Transverse colon (tissue), 4 donors: ENCODE measurements at regions not wholly inside any gene's neighbourhood (a gene's known extent, or its start where the extent isn't known, plus 50 kb on each side); places are given as distances from the start of the nearest gene placed in this dataset.

Experiments
- DNase-seq: peaks from one replicate; pipeline ENCODE4 v3.0.0-alpha.2; 2019
- H3K27ac ChIP-seq, 4 donors: fragments of 200-600 bp; sonication (generic); 2 replicates each; pipeline ENCODE4 v1.5.1; 2016 to 2018; ENCODE audit warnings: inconsistent platforms in 4 of 4
- H3K27me3 ChIP-seq: fragments of 200-600 bp; sonication (generic); 2 replicates; pipeline ENCODE4 v1.5.1; 2017; ENCODE audit warnings: inconsistent platforms
- H3K36me3 ChIP-seq, 4 donors: fragments of 200-600 bp; sonication (generic); 2 replicates each; pipeline ENCODE4 v1.5.1; 2017 to 2019; ENCODE audit warnings: inconsistent platforms in 4 of 4
- H3K4me1 ChIP-seq, 4 donors: fragments of 200-600 bp; sonication (generic); 2 replicates each; pipeline ENCODE4 v1.5.1; 2017 to 2020; ENCODE audit warnings: inconsistent platforms in 4 of 4
- H3K4me3 ChIP-seq, 4 donors: fragments of 200-600 bp; sonication (generic); 1 replicate in 1 of 4; 2 replicates in 3 of 4; pipeline versions ENCODE4 v1.5.1 to v1.6.1; 2017 to 2019; ENCODE audit warnings: inconsistent platforms in 4 of 4
- H3K9me3 ChIP-seq, 2 donors: fragments of 200-600 bp; sonication (generic); 2 replicates each; pipeline ENCODE4 v1.5.1; 2017 to 2019; ENCODE audit warnings: inconsistent platforms in 2 of 2
- EP300 ChIP-seq: sonication (generic); formaldehyde crosslinking; IDR thresholded peaks from one replicate; pipeline ENCODE4 v1.6.1; 2017; ENCODE audit warnings: antibody characterized with exemption, low read depth
- POLR2A ChIP-seq: fragments of 450-650 bp; IDR thresholded peaks from one replicate; pipeline ENCODE4 v1.6.1; 2016; ENCODE audit warnings: antibody characterized with exemption, mild to moderate bottlenecking, moderate library complexity
- POLR2AphosphoS5 ChIP-seq, 3 donors: sonication (generic); formaldehyde crosslinking; IDR thresholded peaks; one replicate each; pipeline ENCODE4 v1.6.1; 2016; ENCODE audit warnings: antibody characterized with exemption in 3 of 3
- WGBS, 2 donors: methylation state at CpG; one replicate each; pipeline ENCODE4 v1.1.5; 2018; ENCODE audit warnings: low coverage in 1 of 2; 5-methylcytosine and 5-hydroxymethylcytosine counted together
- in situ Hi-C, 4 donors: fragments of 200-750 bp; cut with MboI; loops; one replicate each; pipeline versions ENCODE4 v1.15.0 to v1.15.1; 2017; ENCODE audit warnings: low sequenced_read_pairs in 3 of 4, low pct_ligation_motif_present in 1 of 4, low pct_unique_long_range_greater_than_20kb in 1 of 4
- intact Hi-C: fragments of 100-400 bp; cut with DNase I; formaldehyde crosslinking; loops from one replicate; pipeline ENCODE4 v1.15.1; 2023; ENCODE audit warnings: low total_unique reads
- TF ChIP-seq, protein P1 (sequence below), 5 experiments: fragments of 200-600 bp in 3 of 5; fragments of 450-650 bp in 2 of 5; sonication (generic) in 3 of 5; IDR thresholded peaks; 1 replicate in 2 of 5; 2 replicates in 3 of 5; pipeline ENCODE4 v1.5.1; 2016 to 2017; ENCODE audit warnings: antibody characterized with exemption in 5 of 5, inconsistent platforms in 3 of 5, mild to moderate bottlenecking in 2 of 5, moderate library complexity in 1 of 5

DNA sequence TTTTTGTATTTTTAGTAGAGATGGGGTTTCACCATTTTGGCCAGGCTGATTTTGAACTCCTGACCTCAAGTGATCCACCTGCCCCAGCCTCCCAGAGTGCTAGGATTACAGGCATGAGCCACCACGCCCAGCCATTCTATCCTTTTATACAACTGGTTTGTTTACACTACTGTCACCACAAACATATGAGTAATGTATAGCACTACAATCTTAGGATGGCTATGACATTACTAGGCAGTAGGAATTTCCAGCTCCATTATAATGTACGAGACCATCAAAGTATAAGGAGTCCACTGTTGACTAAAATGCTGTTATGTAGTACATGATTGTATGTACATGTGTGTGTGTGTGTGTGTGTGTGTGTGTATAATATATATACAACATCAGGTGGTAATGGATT lies 1126.1 kb upstream of the LRRN3 start:
- Histone ChIP-seq H3K4me1 (no peaks in the 10 kb centered on the region), H3K9me3 (no peaks in the 10 kb centered on the region), H3K36me3 (no peaks in the 10 kb centered on the region), H3K4me3 (no peak overlapping the region), H3K27ac (no peak overlapping the region), H3K27me3 (no peaks in the 10 kb centered on the region)
- no peak for TF ChIP-seq EP300
- TF ChIP-seq POLR2A: no peak
- TF ChIP-seq, protein P1, sequence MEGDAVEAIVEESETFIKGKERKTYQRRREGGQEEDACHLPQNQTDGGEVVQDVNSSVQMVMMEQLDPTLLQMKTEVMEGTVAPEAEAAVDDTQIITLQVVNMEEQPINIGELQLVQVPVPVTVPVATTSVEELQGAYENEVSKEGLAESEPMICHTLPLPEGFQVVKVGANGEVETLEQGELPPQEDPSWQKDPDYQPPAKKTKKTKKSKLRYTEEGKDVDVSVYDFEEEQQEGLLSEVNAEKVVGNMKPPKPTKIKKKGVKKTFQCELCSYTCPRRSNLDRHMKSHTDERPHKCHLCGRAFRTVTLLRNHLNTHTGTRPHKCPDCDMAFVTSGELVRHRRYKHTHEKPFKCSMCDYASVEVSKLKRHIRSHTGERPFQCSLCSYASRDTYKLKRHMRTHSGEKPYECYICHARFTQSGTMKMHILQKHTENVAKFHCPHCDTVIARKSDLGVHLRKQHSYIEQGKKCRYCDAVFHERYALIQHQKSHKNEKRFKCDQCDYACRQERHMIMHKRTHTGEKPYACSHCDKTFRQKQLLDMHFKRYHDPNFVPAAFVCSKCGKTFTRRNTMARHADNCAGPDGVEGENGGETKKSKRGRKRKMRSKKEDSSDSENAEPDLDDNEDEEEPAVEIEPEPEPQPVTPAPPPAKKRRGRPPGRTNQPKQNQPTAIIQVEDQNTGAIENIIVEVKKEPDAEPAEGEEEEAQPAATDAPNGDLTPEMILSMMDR (IDR thresholded peaks at IDR 0.05): no peak
- TF ChIP-seq POLR2AphosphoS5 (IDR thresholded peaks at IDR 0.05): no peak
- intact Hi-C loops (loop anchor here (5.0 kb wide), 1 partner anchor 1747 kb away; no protein-coding TSS in a partner anchor), in situ Hi-C loops (no loop called here)
- no peak for DNase-seq
- 38 to 73% methylated on average over 1 to 2 of the region's 2 CpGs for WGBS, 2 donors

DNA sequence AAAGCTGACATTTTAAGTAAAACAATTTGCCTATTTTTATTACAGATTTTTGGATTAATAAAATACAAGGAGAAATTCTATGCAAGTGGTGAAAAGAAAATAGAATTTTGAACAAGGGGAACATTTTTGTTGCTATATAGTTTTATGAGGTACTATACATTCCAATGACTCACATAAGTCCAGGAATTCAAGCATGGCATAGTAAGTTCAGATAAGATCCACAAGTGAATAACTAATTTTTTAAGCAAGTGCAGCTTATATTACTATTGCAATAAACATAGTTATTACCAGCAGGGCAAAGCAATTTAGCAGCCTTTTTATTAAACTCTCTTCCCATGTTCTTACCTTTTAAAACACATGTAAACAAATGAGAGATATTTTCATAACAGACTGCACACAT lies 1123.5 kb upstream of the LRRN3 start:
- in situ Hi-C loops (no loop called here), intact Hi-C loops (no loop called here)
- Histone ChIP-seq H3K36me3 (no peaks in the 10 kb centered on the region), H3K27me3 (no peaks in the 10 kb centered on the region), H3K27ac (no peak overlapping the region), H3K4me1 (no peaks in the 10 kb centered on the region), H3K4me3 (no peak overlapping the region), H3K9me3 (peaks cover 0 to 7% of the 10 kb centered on the region in 2 donors)
- TF ChIP-seq POLR2AphosphoS5 (IDR thresholded peaks at IDR 0.05) (no peak), POLR2A (no peak), EP300 (no peak)
- TF ChIP-seq, protein P1 (IDR thresholded peaks at IDR 0.05): no peak
- DNase-seq: no peak

DNA sequence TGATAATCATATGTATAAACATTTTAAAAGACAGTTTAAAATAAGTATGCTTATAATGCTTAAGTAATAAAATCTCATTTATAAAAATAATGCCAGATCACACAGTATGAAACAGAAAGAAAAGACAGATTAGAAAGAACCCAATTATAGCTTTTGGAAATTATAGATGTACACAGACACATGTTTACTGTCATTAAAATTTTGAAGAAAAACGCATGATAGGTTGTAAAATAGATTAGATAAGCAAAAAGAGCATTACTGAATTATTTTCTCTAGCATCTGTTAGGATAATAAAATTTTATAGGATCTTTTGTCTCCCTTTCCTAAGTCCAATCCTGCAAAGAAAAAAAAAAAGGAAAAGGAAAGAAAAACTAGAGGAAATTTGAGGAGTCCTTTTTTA lies 1107.3 kb upstream of the LRRN3 start:
- TF ChIP-seq POLR2A (no peak), POLR2AphosphoS5 (IDR thresholded peaks at IDR 0.05) (no peak), EP300 (no peak)
- TF ChIP-seq, protein P1 (IDR thresholded peaks at IDR 0.05): no peak
- no peak for DNase-seq
- Histone ChIP-seq H3K36me3 (no peaks in the 10 kb centered on the region), H3K4me1 (no peaks in the 10 kb centered on the region), H3K27me3 (no peaks in the 10 kb centered on the region), H3K4me3 (no peak overlapping the region), H3K27ac (no peak overlapping the region), H3K9me3 (no peaks in the 10 kb centered on the region)
- in situ Hi-C loops: no loop called here
- WGBS, 2 donors: 13 to 25% methylated on average over 1 of the region's 1 CpG
- intact Hi-C loops: no loop called here

DNA sequence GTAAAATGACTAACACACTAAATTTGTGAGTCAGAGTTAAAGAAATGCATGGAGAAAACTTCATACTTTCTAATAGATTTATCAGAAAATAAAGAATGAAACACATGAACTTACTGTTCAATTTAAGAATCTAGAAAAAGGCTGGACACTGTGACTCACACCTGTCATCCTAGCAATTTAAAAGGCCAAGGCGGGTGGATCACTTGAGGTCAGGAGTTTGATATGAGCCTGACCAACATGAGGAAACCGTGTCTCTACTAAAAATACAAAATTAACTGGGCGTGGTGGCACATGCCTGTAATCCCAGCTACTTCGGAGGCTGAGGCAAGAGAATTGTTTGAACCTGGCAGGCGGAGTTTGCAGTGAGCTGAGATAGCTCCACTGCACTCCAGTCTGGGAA lies 1106.2 kb upstream of the LRRN3 start:
- 56 to 91% methylated on average over 4 to 5 of the region's 5 CpGs for WGBS, 2 donors
- intact Hi-C loops: no loop called here

More for the DNA sequence above, 1106.2 kb upstream of the LRRN3 start:
- DNase-seq: no peak
- Histone ChIP-seq H3K27ac (no peak overlapping the region), H3K4me1 (no peaks in the 10 kb centered on the region), H3K9me3 (no peaks in the 10 kb centered on the region), H3K36me3 (no peaks in the 10 kb centered on the region), H3K4me3 (no peak overlapping the region), H3K27me3 (no peaks in the 10 kb centered on the region)
- in situ Hi-C loops: no loop called here
- TF ChIP-seq, protein P1 (IDR thresholded peaks at IDR 0.05): no peak
- TF ChIP-seq EP300 (no peak), POLR2AphosphoS5 (IDR thresholded peaks at IDR 0.05) (no peak), POLR2A (no peak)
